Inflammatory macrophage treated with lipopolysaccharide for 1 hour (primary cell): ENCODE measurements at regions not wholly inside any gene's neighbourhood (a gene's known extent, or its start where the extent isn't known, plus 50 kb on each side); places are given as distances from the start of the nearest gene placed in this dataset.

Experiments used
- DNase-seq, 2 donors: peaks; one replicate each; pipeline ENCODE4 v3.0.0-alpha.2; 2020 to 2022

DNA sequence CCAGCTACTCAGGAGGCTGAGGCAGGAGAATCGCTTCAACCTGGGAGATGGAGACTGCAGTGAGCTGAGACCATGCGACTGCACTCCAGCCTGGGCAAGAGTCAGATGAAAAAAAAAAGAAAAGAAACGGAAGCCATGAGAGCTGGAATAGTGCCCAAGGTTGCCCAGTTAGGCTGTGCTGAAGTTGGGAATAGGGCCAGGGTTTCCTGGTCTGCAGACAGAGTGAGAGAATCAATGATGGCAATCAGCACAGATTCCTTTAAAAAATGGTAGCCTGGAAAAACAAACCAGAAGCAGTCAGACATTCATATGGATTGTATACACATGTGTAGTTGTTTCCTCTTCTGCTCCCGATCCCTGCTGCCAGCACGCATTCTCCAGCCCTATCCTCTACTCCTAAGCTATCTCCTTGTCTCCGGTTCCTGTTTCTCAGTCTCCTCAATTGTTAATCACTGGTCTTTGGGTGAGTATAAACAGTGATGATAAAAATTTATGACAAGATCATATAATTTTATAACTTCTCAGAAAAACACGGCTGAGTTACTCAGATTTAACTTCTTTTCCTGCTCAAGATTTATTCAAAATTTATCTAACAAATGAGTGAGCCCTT is 316.2 kb upstream of the UMPS start:
- no peak for DNase-seq

DNA sequence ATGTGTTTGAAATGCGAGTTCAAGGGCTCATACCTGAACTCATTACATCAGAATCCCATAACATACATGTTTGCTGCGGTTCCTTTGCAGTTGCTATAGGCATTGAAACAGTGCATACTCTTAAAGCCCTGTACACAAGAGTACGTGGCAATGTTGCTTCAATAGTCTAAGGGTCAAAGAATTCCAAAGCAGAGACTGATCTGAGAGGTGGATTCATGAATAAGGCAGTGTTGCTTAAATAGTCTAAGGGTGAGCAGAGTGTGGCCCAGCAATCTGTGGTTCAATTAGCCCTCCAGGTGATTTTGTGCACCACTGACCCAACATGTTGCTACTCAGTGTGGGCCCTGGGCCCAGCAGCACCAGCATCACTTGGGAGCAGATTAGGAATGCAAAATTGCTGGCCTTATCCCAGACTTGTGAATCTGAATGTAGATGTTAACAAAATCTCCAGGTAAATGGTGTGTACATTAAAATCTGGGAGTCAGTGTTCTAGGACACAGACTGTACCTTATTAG is 314.7 kb upstream of the UMPS start:
- no peak for DNase-seq

DNA sequence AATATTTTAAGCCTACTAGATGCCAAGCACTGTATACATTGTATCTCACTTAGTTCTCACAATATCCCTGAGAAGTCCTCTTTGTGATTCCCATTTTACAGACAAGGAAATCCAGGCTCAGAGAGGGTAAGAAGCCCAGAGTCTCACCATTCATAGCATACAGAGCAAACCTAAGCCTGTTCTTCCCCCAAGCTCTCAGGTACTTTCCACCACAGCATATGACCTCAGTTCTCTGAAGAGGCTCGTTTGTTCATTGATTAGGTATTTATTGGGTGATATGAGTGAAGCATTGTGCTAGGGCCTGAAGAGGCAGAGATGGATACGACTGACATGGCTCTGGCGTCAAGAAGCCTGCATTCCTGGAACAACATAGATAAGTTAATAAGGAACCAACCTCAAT is 310.9 kb upstream of the UMPS start:
- no peak for DNase-seq

DNA sequence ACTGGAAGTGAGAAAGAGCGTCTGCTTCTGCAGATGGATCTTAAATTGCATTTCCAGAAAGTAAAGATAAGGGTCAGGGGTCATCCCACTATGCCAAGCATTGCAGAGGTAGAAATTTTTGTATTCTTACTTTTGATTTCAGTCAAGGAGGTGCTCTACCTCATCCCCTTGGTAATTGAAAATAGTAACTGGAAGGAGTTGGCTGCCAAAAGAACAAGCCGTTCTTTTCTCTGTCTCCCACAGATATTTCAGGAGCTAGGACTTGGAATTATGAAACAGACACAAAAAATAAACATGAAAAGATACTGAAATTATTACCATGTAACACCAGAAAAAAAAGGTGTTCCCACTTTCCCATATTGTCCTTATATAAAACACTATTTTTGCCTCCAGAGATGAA is 309.9 kb upstream of the UMPS start:
- no peak for DNase-seq

DNA sequence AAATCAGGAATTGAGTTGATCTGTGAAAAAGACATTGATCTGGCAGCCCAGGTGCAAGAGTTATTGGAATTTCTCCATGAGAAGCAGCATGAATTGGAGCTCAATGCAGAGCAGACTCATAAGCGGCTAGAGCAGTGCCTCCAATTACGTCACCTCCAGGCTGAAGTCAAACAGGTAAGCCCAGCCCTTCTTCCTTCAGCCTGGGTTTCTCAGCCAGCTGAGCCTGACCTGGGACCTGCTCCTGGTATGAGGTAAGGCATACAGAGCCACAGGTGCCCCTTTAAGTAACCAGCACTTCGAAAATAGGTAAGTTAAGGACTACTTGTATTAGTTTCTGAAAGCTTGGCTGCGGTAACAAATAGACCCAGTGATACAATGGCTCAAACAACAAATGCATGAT is 307.4 kb upstream of the UMPS start:
- DNase-seq: no peak

DNA sequence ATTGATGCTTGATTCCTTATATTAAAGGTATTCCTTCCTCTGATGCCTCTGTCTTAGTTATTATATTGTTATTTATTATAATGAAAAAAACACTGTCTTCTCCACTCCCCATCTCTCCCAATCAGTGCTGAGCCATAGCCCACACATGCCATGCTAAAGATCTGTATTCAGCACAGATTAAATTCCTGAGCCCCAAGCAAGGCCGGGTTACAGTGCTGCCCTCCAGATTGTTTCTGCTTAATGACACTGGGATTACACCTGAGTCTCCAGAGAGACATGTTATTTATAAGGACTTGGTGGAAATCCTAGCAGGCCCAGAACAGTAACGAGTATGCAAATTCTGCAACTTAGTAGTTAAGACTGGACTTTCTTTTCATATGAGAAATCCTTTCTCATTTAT is 305.9 kb upstream of the UMPS start:
- no peak for DNase-seq

DNA sequence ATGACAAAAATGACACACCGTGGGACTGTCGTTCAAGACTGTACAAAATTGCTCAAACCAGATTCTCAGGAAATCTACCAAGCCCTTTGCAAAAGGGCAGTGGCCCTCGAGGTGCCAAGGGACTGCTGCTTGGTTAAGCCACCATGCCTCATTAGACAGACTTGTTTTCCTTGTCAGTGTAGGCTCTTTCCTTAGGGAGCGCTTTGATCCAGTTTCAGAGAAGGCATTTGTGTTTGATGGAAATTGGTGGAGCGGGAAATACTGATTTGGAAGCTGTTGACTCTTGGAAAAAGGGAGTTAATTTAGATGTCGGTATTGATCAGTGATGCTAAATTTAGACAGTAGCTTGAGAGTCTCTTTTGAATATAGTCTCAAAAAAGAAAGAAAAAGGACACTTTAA is 304.3 kb upstream of the UMPS start:
- DNase-seq: no peak

DNA sequence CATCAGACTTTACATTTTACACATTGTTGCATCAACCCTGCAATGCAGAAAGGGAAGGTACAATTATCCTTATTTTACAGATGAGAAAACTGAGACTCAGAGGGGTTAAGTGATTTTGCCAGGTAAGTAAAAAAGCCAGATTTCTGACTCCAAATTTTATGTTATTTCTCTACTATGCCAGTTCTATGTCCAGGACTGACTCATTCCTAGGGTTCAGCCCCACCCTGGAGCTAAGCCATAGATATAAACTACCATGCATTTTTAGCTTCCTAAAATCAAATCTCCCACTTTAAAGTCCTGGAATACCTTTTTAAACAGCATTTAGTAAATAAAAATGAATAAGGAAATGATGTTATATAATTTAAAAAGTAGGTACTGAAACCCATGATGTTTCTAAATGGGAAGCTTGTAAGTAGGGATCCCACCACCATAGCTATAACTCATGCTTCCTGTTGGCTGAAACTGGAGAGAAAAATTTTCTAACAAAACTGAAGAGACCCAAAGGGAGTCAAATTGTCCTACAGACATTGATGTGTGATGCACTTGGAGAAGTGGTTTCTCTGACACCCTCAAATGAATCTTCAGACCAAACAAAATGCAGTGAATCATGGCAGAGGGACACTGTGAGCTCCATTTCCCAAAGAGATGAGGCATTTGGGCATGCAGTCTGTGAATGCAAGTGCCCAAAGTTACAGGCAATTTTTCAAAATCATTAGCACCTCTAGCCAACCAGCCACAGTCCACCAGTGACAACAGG is 301.7 kb upstream of the UMPS start:
- DNase-seq: no peak

DNA sequence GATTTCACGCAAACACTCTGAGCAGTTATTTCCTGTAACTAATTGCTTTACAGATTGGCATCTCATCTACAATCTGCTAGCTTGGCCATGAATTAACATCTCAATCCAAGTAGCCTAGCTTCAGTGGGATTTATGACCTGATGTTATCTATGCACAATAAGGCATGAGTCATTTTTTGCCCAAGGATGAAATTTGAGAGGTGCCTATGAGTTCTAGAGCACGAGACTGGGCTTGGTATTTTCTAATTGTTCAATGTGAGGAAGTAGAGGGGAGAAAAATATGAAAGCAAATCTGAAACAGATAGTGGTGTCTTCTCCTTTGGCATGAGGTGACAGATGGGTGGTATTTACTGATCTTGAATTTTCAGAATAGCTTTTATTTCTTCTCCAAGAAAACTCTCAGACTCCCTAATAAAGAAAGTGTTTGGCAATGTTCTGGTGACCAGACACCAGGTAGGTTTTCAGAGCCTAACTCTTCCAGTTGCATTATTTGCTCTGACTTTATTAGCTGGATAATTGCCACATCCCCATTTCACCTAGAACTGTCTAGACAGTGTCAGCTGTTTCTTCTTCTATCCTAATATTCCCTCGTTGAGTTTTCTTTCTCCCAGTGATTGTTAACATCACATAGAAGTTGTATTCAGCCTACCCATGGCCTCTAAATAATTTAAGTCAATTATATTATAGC is 301.0 kb upstream of the UMPS start:
- no peak for DNase-seq

DNA sequence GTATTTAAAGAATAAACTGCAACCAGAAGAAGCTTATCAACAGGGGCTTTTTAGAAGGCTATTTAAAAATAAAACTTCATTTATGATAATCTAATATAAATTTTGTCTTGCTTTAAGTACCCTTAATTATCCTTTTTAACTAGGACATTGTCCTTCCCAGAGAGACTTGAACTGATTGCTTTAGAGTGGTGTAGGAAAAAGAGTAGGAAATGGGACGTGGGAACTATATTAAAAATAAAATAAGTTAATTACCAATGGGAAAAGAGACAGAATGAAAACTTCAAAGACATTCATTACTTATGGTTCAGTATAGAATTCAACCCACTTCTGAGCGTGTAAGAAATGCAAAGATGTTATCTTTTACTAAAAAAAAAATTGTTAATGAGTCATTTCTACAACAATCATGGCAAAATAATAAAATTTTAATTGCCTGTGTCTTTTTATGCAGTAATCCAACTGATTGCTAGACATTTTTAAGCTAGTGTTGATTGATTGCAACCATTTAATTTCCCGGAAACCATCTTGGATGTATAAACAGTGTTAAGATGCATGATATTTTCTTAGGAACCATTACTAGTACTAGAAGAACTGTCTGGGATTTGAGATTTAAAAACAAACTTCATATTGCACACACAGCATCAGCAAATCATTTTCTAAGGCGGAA is 298.8 kb upstream of the UMPS start:
- DNase-seq: no peak

DNA sequence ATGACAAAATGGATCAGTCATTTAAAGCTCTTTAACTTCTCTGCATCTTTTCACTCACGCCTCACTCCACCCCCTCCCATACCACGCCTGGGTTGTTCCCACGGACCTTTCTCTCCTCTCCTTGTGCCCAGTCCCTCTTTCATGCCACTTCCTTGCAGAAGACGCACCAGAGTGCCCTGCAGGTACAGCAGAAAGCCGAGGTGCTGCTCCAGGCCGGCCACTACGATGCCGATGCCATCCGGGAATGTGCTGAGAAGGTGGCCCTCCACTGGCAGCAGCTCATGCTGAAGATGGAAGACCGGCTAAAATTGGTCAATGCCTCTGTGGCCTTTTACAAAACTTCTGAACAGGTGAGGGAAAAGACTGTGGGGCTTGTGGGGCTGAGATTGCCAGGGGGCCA is 296.1 kb upstream of the UMPS start:
- no peak for DNase-seq

DNA sequence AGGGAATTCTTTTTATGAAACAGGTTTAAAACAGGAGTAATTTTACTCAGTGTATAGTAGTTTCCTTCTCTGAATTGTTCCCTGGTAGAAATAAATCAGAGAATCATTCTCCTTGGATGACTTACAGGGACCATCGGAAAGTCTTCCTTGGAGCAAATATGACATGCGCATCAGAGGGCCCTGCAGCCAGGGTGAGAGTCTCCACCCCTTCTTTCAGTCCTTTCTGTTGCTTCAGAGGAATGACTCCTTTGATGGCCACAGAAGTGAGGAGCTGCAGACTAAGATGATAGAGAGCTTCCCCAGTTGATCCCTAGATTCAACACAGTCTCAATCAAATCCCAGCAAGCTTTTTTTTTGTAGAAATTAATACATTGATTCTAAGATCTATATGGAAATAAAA is 294.8 kb upstream of the UMPS start:
- DNase-seq: no peak

DNA sequence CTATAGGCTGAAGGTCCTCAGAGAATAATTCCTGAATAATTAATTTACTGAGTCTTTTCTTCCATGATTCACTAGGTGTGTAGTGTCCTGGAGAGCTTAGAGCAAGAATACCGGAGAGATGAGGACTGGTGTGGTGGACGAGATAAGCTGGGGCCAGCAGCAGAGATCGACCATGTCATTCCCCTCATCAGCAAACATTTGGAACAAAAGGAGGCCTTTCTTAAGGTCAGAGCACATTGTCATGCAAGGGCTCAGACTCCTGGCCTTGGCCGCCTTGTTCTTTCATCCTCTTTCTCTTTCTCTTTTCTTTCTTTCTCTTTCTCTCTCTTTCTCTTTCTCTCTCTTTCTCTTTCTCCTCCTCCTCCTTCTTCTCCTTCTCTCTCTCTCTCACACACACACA is 291.4 kb upstream of the UMPS start:
- DNase-seq: no peak

DNA sequence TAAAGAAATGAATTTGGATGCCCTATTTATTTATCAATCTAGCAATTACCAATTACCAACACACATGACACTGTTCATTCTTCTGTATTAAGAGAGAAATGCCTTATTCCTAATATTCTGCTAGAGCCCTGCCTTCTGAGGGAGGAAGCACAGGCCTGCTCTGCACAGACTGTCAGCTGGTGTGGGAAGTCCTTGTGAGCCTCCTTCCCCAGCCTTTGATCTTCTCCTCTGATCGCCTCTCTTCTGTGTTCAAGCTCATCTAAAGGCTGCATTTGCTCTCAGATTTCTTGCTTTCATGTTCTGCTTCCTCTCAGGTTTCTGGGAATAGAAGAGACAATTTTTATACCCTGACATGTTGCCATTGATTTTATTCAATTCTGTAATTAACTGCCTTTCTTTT is 290.6 kb upstream of the UMPS start:
- DNase-seq: no peak

DNA sequence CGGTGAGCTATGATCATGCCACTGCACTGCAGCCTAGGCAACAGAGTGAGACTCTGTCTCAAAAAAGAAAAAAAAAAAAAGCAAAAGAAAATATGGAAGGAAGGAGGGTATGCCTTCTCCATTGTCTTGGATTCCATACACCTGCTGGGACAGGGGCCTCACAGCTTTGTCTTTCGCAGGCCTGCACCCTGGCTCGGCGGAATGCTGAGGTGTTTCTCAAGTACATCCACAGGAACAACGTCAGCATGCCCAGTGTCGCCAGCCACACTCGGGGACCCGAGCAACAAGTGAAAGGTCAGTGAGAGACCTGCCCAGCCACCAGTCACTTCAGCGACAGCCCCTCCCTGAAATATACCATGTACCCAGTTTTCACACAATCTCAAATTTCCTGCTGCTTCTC is 288.5 kb upstream of the UMPS start:
- DNase-seq: no peak

DNA sequence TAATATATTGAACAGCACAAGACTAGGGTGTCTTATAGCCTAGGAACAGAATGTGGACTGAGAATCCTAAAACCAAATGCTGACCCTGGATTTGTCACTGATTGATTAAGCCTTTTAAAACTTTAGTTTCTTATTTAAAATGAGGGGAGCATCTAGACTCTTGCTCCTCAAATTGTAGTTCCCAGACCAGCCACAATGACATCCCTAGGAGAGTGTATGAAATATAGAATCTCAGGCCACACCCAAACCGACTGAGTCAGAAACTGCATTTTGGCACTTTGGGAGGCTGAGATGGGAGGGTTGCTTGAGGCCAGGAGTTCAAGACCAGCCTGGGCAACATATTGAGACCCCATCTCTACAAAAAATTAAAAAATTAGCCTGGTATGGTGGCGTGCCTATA is 287.8 kb upstream of the UMPS start:
- no peak for DNase-seq

DNA sequence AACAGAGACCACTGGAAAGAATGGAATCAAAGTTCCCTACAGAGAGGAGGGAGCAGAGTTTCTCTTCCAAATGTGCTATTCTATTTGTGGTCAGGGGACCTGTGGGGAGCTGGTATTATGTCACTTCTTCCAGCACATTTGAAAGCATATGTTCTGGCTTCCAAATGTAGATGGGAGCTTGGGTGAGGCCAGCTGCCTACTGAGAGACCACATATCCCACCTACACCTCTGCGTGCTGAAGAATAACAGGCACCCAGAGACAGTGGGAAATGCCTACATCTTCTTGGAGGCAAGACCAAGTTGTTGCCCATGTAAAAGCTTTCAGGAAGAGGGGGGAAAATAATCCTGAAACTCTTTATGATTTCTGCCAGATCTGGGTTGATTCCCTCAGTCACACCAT is 286.8 kb upstream of the UMPS start:
- no peak for DNase-seq

DNA sequence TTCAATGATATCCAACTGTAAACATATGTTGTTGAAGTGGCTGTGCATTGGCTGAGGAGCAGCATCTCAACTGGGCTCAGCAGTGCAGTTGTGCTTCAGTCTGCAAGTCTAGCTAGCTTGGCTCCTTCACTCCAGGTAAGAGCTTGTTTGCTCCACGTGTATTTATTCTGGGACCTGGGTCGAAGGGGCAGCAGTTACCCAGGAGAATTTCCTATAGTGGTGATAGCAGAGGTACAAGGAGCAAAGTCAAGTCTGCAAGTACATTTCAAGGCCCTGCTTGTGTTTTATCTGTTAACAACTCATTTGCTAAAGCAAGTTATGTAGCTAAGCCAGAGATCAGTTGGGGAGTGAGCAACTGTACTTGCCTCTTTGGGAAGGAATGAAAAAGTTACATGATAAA is 286.2 kb upstream of the UMPS start:
- no peak for DNase-seq

DNA sequence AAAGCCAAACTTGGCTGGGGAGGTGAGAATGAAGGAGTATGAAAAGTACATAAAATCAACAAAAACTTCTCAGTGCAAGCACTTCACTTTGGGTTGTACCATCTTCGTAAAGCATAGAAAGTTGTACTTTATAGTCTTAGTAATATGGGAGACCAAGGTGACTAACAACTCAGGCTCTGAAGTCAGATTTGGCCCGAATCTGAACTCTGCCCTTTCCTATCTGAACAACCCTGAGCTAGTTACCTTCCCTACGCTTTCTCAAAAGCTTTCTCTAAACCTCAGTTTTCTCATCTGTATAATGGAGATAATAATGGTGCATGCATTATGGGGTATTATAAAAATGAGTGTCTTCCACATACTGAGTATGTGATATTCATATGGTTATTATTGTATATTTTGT is 285.4 kb upstream of the UMPS start:
- DNase-seq: no peak

DNA sequence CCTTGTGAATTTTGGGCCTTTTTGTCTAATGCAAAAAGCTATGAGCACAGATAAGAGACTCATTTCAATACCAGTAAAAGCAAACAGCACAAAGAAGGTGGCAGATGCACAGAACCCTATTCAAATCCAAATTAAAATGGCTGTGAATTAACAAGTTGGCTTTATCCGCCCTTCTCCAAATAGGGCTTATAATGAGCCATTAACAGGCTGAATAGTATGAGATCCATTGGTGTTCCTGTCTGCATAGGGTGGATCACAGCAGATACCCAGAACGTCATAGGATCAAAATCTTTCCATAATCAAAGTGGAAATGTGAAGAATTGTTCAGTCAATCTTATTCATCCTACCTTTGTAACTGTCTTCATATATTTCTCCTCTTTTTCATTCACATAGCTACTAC is 282.4 kb upstream of the UMPS start:
- no peak for DNase-seq

DNA sequence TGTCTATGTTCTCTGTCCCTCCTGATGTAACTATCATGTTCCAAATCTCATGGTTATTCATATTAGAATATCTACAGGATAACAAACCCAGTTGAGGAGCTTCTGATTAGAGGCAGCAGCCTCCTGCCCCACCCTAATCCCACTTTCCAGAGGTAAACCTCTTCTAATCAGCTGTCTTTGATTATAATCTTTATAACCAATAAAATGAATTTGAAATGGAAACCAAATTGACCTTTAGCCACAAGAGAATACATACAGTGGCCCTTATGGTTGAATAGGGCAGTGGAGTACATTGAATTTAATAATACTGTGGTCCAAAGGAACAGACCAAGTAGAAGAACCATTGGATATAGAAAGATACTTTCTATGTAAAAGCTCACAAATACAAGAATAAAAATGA is 281.3 kb upstream of the UMPS start:
- no peak for DNase-seq

DNA sequence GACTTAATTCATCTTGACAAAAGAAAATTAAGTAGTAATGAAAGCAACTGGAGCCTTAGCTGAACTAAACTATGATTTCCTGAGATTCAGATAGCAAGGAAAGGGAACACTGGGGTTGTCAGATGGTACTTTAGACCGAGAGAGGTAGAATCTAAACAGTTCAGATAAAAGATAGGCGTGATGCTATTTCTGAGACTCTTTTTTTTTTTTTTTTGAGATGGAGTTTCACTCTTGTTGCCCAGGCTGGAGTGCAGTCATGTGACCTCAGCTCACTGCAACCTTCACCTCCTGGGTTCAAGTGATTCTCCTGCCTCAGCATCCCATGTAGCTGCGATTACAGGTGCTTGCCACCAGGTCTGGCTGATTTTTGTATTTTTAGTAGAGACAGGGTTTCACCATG is 279.9 kb upstream of the UMPS start:
- no peak for DNase-seq

DNA sequence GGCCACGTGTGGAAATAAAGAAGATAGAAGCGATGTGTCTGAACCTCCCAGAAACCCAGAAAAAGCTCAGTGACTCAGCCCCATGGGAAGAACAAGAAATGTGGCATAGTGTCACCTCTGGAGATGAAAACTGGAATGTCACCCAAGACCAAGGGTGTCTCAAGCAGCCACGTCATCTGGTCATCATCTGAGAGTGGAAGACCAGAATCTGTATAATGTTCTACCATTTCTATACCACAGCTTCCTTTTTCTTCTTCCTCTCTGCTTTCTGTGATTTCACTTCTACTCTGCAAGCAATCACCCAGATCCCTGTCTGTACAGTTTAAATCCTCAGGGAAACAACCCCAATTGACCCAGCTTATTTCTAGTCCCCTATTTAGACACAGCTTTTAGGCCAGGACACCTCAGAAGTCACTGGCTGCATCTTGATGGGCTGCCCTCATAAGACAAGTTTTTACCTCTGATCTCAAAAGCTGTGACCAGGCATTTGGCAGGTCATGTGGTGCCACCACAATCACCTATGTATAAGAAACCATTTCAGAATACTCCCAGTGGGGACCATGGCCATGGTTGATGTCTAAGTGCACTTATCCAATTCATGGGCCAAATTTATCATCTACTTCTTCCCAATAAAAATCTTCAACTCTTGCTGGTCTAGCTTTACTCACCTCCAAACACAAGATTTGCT is 278.5 kb upstream of the UMPS start:
- DNase-seq: peak; percentile 2 to 3
